Tibial nerve (tissue), 3 donors: ENCODE measurements at regions not wholly inside any gene's neighbourhood (a gene's known extent, or its start where the extent isn't known, plus 50 kb on each side); places are given as distances from the start of the nearest gene placed in this dataset.

Experiments
- CTCF ChIP-seq, 5 experiments: fragments of 200-600 bp in 3 of 5; fragments of 450-650 bp in 2 of 5; sonication (generic) in 3 of 5; IDR thresholded peaks; one replicate each; pipeline ENCODE4 v1.5.1; 2016 to 2019; ENCODE audit warnings: antibody characterized with exemption in 5 of 5, mild to moderate bottlenecking in 3 of 5, moderate library complexity in 2 of 5
- POLR2A ChIP-seq, 2 donors: fragments of 450-650 bp; IDR thresholded peaks; one replicate each; pipeline ENCODE4 v1.6.1; 2017; ENCODE audit warnings: antibody characterized with exemption in 2 of 2, mild to moderate bottlenecking in 2 of 2, moderate library complexity in 2 of 2

- TF ChIP-seq CTCF (IDR thresholded peaks at IDR 0.05), result no peak
- no peak for TF ChIP-seq POLR2A (IDR thresholded peaks at IDR 0.05)
Observed at GRCh38 chr13:40079721-40080120, 424.3 kb downstream of the COG6 start.
